ENCODE measurements at regions not wholly inside any gene's neighbourhood (a gene's known extent, or its start where the extent isn't known, plus 50 kb on each side); places are given as distances from the start of the nearest gene placed in this dataset.

GRCh38 chr4:178556796-178557195 lies 1114.6 kb upstream of the AGA start:
- no peaks in the 10 kb centered on the region for H3K27me3 ChIP-seq (ENCODE audit: control insufficient read depth in 3 of 3, insufficient read depth in 3 of 3, low read length in 3 of 3)
- no peak overlapping the region for H3K9ac ChIP-seq (ENCODE audit: low read depth in 1 of 3, low read length in 3 of 3)
- no peaks in the 10 kb centered on the region for H3K9me3 ChIP-seq (ENCODE audit: control insufficient read depth in 3 of 3, low read length in 3 of 3)
- H3K4me1 ChIP-seq (ENCODE audit: control insufficient read depth in 3 of 3, insufficient read depth in 3 of 3, low read length in 3 of 3), result no peaks in the 10 kb centered on the region
- no peak overlapping the region for H3K27ac ChIP-seq (ENCODE audit: low read depth, low read length)
- H3K36me3 ChIP-seq (ENCODE audit: control insufficient read depth in 3 of 3, insufficient read depth in 3 of 3, low read length in 3 of 3), result no peaks in the 10 kb centered on the region
- no peak overlapping the region for H3K4me3 ChIP-seq (ENCODE audit: low read length in 3 of 3)

- Histone ChIP-seq H3K9me3 (ENCODE audit: control insufficient read depth in 3 of 3, low read length in 3 of 3) (no peaks in the 10 kb centered on the region), H3K36me3 (ENCODE audit: control insufficient read depth in 3 of 3, insufficient read depth in 3 of 3, low read length in 3 of 3) (no peaks in the 10 kb centered on the region), H3K9ac (ENCODE audit: low read depth in 1 of 3, low read length in 3 of 3) (no peak overlapping the region), H3K27me3 (ENCODE audit: control insufficient read depth in 3 of 3, insufficient read depth in 3 of 3, low read length in 3 of 3) (no peaks in the 10 kb centered on the region), H3K4me3 (ENCODE audit: low read length in 3 of 3) (no peak overlapping the region), H3K4me1 (ENCODE audit: control insufficient read depth in 3 of 3, insufficient read depth in 3 of 3, low read length in 3 of 3) (no peaks in the 10 kb centered on the region), H3K27ac (ENCODE audit: low read depth, low read length) (no peak overlapping the region)
These were observed 1135.7 kb upstream of the AGA start for GRCh38 chr4:178577933-178578332.

GRCh38 chr4:178595500-178596138 lies 1153.4 kb upstream of the AGA start:
- H3K9ac ChIP-seq (ENCODE audit: low read depth in 1 of 3, low read length in 3 of 3), result no peak overlapping the region
- no peaks in the 10 kb centered on the region for H3K27me3 ChIP-seq (ENCODE audit: control insufficient read depth in 3 of 3, insufficient read depth in 3 of 3, low read length in 3 of 3)
- H3K27ac ChIP-seq (ENCODE audit: low read depth, low read length), result no peak overlapping the region
- H3K4me3 ChIP-seq (ENCODE audit: low read length in 3 of 3), result no peak overlapping the region
- H3K9me3 ChIP-seq (ENCODE audit: control insufficient read depth in 3 of 3, low read length in 3 of 3), result no peaks in the 10 kb centered on the region
- H3K36me3 ChIP-seq (ENCODE audit: control insufficient read depth in 3 of 3, insufficient read depth in 3 of 3, low read length in 3 of 3), result no peaks in the 10 kb centered on the region
- no peaks in the 10 kb centered on the region for H3K4me1 ChIP-seq (ENCODE audit: control insufficient read depth in 3 of 3, insufficient read depth in 3 of 3, low read length in 3 of 3)

GRCh38 chr4:178598672-178599071 lies 1156.4 kb upstream of the AGA start:
- Histone ChIP-seq H3K9ac (ENCODE audit: low read depth in 1 of 3, low read length in 3 of 3) (no peak overlapping the region), H3K4me1 (ENCODE audit: control insufficient read depth in 3 of 3, insufficient read depth in 3 of 3, low read length in 3 of 3) (no peaks in the 10 kb centered on the region), H3K4me3 (ENCODE audit: low read length in 3 of 3) (no peak overlapping the region), H3K36me3 (ENCODE audit: control insufficient read depth in 3 of 3, insufficient read depth in 3 of 3, low read length in 3 of 3) (no peaks in the 10 kb centered on the region), H3K9me3 (ENCODE audit: control insufficient read depth in 3 of 3, low read length in 3 of 3) (no peaks in the 10 kb centered on the region), H3K27me3 (ENCODE audit: control insufficient read depth in 3 of 3, insufficient read depth in 3 of 3, low read length in 3 of 3) (no peaks in the 10 kb centered on the region), H3K27ac (ENCODE audit: low read depth, low read length) (no peak overlapping the region)

GRCh38 chr4:178599521-178599920 lies 1157.3 kb upstream of the AGA start:
- H3K9me3 ChIP-seq (ENCODE audit: control insufficient read depth in 3 of 3, low read length in 3 of 3), result no peaks in the 10 kb centered on the region
- no peaks in the 10 kb centered on the region for H3K27me3 ChIP-seq (ENCODE audit: control insufficient read depth in 3 of 3, insufficient read depth in 3 of 3, low read length in 3 of 3)
- H3K9ac ChIP-seq (ENCODE audit: low read depth in 1 of 3, low read length in 3 of 3), result no peak overlapping the region

GRCh38 chr4:178602833-178603232 lies 1160.6 kb upstream of the AGA start:
- H3K27ac ChIP-seq (ENCODE audit: low read depth, low read length), result no peak overlapping the region
- H3K9me3 ChIP-seq (ENCODE audit: control insufficient read depth in 3 of 3, low read length in 3 of 3), result no peaks in the 10 kb centered on the region
- no peaks in the 10 kb centered on the region for H3K4me1 ChIP-seq (ENCODE audit: control insufficient read depth in 3 of 3, insufficient read depth in 3 of 3, low read length in 3 of 3)
- no peaks in the 10 kb centered on the region for H3K27me3 ChIP-seq (ENCODE audit: control insufficient read depth in 3 of 3, insufficient read depth in 3 of 3, low read length in 3 of 3)
- no peaks in the 10 kb centered on the region for H3K36me3 ChIP-seq (ENCODE audit: control insufficient read depth in 3 of 3, insufficient read depth in 3 of 3, low read length in 3 of 3)
- no peak overlapping the region for H3K4me3 ChIP-seq (ENCODE audit: low read length in 3 of 3)
- H3K9ac ChIP-seq (ENCODE audit: low read depth in 1 of 3, low read length in 3 of 3), result no peak overlapping the region

More at GRCh38 chr4:178599521-178599920, 1157.3 kb upstream of the AGA start:
- Histone ChIP-seq H3K27ac (ENCODE audit: low read depth, low read length) (no peak overlapping the region), H3K36me3 (ENCODE audit: control insufficient read depth in 3 of 3, insufficient read depth in 3 of 3, low read length in 3 of 3) (no peaks in the 10 kb centered on the region), H3K4me1 (ENCODE audit: control insufficient read depth in 3 of 3, insufficient read depth in 3 of 3, low read length in 3 of 3) (no peaks in the 10 kb centered on the region), H3K4me3 (ENCODE audit: low read length in 3 of 3) (no peak overlapping the region)

GRCh38 chr4:178611062-178611461 lies 1168.8 kb upstream of the AGA start:
- Histone ChIP-seq H3K27me3 (ENCODE audit: control insufficient read depth in 3 of 3, insufficient read depth in 3 of 3, low read length in 3 of 3) (no peaks in the 10 kb centered on the region), H3K27ac (ENCODE audit: low read depth, low read length) (no peak overlapping the region), H3K36me3 (ENCODE audit: control insufficient read depth in 3 of 3, insufficient read depth in 3 of 3, low read length in 3 of 3) (no peaks in the 10 kb centered on the region), H3K9me3 (ENCODE audit: control insufficient read depth in 3 of 3, low read length in 3 of 3) (peaks cover 0 to 2% (median 2%) of the 10 kb centered on the region in 3 donors), H3K4me3 (ENCODE audit: low read length in 3 of 3) (no peak overlapping the region), H3K9ac (ENCODE audit: low read depth in 1 of 3, low read length in 3 of 3) (no peak overlapping the region), H3K4me1 (ENCODE audit: control insufficient read depth in 3 of 3, insufficient read depth in 3 of 3, low read length in 3 of 3) (no peaks in the 10 kb centered on the region)

GRCh38 chr4:178612733-178613132 lies 1170.5 kb upstream of the AGA start:
- Histone ChIP-seq H3K4me3 (ENCODE audit: low read length in 3 of 3) (no peak overlapping the region), H3K9me3 (ENCODE audit: control insufficient read depth in 3 of 3, low read length in 3 of 3) (peaks cover 0 to 2% (median 2%) of the 10 kb centered on the region in 3 donors)

GRCh38 chr4:178632415-178632814 lies 1190.2 kb upstream of the AGA start:
- Histone ChIP-seq H3K27ac (ENCODE audit: low read depth, low read length) (no peak overlapping the region), H3K4me3 (ENCODE audit: low read length in 3 of 3) (no peak overlapping the region), H3K9ac (ENCODE audit: low read depth in 1 of 3, low read length in 3 of 3) (no peak overlapping the region), H3K27me3 (ENCODE audit: control insufficient read depth in 3 of 3, insufficient read depth in 3 of 3, low read length in 3 of 3) (no peaks in the 10 kb centered on the region), H3K36me3 (ENCODE audit: control insufficient read depth in 3 of 3, insufficient read depth in 3 of 3, low read length in 3 of 3) (no peaks in the 10 kb centered on the region), H3K4me1 (ENCODE audit: control insufficient read depth in 3 of 3, insufficient read depth in 3 of 3, low read length in 3 of 3) (no peaks in the 10 kb centered on the region), H3K9me3 (ENCODE audit: control insufficient read depth in 3 of 3, low read length in 3 of 3) (no peaks in the 10 kb centered on the region)

More at GRCh38 chr4:178612733-178613132, 1170.5 kb upstream of the AGA start:
- Histone ChIP-seq H3K4me1 (ENCODE audit: control insufficient read depth in 3 of 3, insufficient read depth in 3 of 3, low read length in 3 of 3) (no peaks in the 10 kb centered on the region), H3K27me3 (ENCODE audit: control insufficient read depth in 3 of 3, insufficient read depth in 3 of 3, low read length in 3 of 3) (no peaks in the 10 kb centered on the region), H3K9ac (ENCODE audit: low read depth in 1 of 3, low read length in 3 of 3) (no peak overlapping the region), H3K36me3 (ENCODE audit: control insufficient read depth in 3 of 3, insufficient read depth in 3 of 3, low read length in 3 of 3) (no peaks in the 10 kb centered on the region), H3K27ac (ENCODE audit: low read depth, low read length) (no peak overlapping the region)

- H3K36me3 ChIP-seq (ENCODE audit: control insufficient read depth in 3 of 3, insufficient read depth in 3 of 3, low read length in 3 of 3), result no peaks in the 10 kb centered on the region
- no peak overlapping the region for H3K9ac ChIP-seq (ENCODE audit: low read depth in 1 of 3, low read length in 3 of 3)
- no peaks in the 10 kb centered on the region for H3K27me3 ChIP-seq (ENCODE audit: control insufficient read depth in 3 of 3, insufficient read depth in 3 of 3, low read length in 3 of 3)
- no peaks in the 10 kb centered on the region for H3K4me1 ChIP-seq (ENCODE audit: control insufficient read depth in 3 of 3, insufficient read depth in 3 of 3, low read length in 3 of 3)
- no peak overlapping the region for H3K4me3 ChIP-seq (ENCODE audit: low read length in 3 of 3)
- H3K9me3 ChIP-seq (ENCODE audit: control insufficient read depth in 3 of 3, low read length in 3 of 3), result no peaks in the 10 kb centered on the region
- H3K27ac ChIP-seq (ENCODE audit: low read depth, low read length), result no peak overlapping the region
These were observed 1191.0 kb upstream of the AGA start for GRCh38 chr4:178633263-178633662.

Data from skeletal muscle tissue (tissue), 3 donors.